HG02642 (cell line): ENCODE measurements at regions not wholly inside any gene's neighbourhood (a gene's known extent, or its start where the extent isn't known, plus 50 kb on each side); places are given as distances from the start of the nearest gene placed in this dataset.

Experiments used
- ATAC-seq: cut with Tn5 transposase; IDR thresholded peaks from one replicate; pipeline ENCODE4 v1.9.1; 2021; ENCODE audit warnings: mild to moderate bottlenecking; ENCODE audit not compliant: unreplicated experiment, poor library complexity

- no peak for ATAC-seq
Measured at GRCh38 chr4:180098586-180098985, 2144.6 kb upstream of the TENM3 start.

GRCh38 chr4:180099957-180100356 is 2143.2 kb upstream of the TENM3 start:
- no peak for ATAC-seq

DNA sequence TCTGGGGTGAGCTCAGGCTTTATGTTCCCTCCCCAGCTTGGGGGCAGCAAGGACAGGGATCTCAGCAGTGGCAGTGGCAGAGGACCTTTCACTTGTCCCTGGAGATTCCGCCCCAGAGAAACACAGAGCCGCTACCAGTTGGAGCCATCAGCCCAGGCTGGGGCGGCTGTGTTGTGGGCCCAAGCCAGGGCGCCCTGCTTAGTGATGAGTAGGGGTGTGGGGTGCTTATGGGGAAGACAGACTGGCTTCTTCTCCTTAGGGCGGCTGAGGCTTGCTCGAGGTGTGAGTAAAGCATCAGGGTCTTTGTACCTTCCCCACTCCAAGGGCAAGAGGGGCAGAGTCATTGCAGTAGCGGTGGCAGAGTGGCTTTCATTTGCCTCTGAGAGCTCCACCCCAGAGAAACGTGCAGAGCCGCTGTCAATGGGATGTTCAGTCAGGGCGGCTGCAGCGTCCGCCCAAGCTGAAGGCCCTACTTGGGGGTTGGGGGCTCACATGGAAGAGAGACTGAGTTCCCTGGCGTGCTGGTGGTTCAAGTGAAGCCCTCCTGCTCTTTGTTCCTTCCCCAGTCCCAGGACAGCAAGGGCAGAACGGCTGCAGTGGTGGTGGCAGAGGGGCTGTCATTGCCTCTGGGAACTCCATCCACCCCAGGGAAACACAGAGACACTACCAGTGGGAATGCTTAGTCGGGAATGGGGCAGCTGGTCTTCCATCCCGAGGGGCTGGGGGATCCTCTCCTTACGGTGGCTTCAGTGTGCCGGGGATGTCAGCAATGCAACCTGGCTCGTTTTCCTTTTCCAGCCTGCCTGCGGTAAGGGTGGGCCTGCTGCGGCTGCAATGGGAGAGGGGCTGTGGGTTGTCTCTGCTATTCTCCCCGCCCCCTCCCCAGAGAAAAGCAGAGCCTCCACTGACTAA is 2142.5 kb upstream of the TENM3 start:
- no peak for ATAC-seq

GRCh38 chr4:180101348-180102083 is 2141.7 kb upstream of the TENM3 start:
- ATAC-seq = no peak

GRCh38 chr4:180103794-180104193 is 2139.4 kb upstream of the TENM3 start:
- no peak for ATAC-seq

DNA sequence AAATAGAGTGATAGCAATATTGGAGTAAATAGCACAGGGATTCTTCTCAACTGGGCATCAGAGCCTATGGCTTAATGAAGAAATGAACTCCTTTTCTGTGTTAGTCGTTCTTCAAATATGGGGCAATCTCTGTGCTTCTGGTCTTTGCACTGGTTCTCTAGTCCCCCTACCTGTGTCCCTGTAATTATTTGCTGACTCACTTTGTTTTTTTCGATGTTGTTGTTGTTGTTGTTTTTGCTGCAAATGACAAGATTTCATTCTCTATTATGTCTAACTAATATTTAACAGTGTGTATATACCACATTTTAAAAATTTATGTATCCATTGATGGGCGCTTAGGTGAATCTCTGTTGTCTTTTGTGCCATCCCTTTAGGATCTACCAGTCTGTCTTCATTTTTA is 2137.8 kb upstream of the TENM3 start:
- ATAC-seq = no peak

DNA sequence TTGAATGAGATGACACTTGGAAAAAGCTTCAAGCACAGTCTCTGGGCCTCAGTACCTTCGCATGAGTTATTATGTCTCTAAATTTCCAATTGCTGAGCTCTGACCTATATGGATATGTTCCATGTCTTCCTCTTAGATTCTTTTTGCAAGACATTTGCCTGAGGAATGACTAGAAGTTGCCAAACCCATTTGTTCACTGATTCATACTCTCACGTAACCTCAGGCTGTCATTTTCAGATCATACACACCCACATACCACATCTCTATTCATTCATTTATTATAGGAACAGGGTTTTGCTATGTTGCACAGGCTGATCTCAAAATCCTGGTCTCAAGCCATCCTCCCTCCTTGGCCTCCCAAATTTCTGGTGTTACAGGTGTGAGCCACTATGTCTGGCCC is 2137.1 kb upstream of the TENM3 start:
- ATAC-seq = no peak

- no peak for ATAC-seq
Measured at GRCh38 chr4:180106997-180107396, 2136.2 kb upstream of the TENM3 start.

- no peak for ATAC-seq
Measured at GRCh38 chr4:180116840-180117239, 2126.4 kb upstream of the TENM3 start.

DNA sequence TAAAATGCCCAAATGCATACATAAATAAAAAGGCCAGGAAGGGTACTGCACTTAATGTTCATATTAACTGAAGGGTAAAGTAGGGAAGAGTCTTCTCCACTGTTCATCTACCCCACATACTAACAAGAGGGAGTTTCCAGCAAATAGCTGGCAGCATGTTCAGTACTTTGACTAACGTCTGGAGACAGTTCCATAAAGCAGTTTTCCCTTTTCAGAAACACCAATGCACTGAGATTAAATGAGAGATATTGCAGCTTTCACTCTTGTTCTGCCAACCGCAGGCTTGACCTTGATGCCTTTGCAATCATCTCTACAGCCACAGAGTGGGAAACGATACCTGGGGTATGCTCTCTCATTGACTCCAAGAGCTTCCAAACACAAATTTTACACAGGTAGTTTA is 2123.1 kb upstream of the TENM3 start:
- ATAC-seq = no peak

DNA sequence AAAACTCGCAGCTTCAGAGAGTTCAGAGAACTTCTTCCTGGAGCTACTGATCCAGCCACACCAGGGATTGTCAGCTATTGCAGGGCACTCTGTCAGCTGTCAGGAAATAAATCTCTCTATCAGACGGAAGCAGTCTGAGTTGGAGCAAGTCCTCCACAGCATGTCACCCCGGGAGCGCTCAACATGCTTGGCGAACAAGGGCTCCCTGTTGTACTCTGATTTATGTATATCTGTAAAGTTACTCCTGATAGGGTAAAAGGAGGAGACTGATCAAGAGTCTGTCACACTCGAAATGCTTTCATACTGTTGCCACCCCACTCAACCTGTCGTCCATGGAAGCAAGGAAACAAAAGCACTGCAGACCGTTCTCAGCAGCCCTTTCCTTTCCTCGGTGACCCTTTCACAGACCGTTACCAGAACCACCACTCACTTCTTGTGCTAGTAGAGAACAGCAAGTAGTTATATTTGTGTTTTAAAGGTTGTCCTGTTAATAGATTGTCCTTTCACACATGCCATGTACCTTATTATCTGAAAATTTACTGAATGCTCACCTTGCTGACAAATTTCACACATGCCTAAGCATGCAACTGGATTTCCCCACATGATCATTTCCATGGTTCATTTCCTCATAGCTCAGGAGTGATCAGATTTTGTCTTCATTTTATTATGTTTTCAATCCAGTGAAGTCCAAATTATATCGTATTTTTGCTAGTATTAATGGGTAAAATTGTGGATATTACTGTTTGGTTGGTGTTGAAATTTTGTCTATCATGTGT is 2108.9 kb upstream of the TENM3 start:
- peak; percentile 73 for ATAC-seq

DNA sequence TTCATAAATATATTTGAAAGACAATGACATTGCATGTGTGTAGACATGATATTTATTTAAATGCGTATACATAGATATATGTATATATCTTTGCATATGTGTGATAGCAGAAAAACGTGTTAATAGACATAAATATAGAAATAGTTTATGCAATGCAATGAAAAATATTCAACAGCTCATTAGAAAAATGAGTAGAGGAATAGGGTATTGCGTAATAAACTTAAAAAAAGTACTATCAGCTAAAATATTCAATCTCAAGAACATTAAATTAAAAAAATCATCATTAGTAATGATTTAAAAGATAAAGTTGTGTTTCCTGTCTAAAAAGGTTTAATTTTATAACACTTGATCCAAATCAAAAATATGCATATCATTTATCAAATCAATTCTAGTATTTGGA is 2101.5 kb upstream of the TENM3 start:
- ATAC-seq = no peak

GRCh38 chr4:180148737-180149136 is 2094.5 kb upstream of the TENM3 start:
- no peak for ATAC-seq

- no peak for ATAC-seq
Measured at GRCh38 chr4:180150818-180151217, 2092.4 kb upstream of the TENM3 start.

DNA sequence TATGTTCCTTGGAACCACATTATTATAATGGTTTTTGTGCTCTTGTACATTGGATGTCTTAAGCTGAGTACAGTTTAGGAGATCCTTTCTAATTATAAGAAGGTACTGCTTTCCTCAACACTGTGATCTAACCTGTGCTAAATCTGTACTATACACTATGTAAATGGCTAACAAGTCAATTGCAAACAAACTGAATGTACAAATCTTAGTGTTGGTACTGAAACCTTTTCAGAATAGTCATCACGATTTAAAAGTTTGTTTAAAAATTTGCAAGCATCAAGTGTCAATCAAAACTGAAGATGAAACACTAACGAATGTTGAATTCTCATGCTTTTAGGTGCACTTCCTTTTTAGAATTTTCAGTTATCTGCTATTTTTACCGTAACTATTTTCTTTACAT is 2090.4 kb upstream of the TENM3 start:
- ATAC-seq = no peak

- ATAC-seq = no peak
Measured at GRCh38 chr4:180153587-180153986, 2089.6 kb upstream of the TENM3 start.

- peak; percentile 57 for ATAC-seq
Measured at GRCh38 chr4:180156684-180157083, 2086.5 kb upstream of the TENM3 start.

DNA sequence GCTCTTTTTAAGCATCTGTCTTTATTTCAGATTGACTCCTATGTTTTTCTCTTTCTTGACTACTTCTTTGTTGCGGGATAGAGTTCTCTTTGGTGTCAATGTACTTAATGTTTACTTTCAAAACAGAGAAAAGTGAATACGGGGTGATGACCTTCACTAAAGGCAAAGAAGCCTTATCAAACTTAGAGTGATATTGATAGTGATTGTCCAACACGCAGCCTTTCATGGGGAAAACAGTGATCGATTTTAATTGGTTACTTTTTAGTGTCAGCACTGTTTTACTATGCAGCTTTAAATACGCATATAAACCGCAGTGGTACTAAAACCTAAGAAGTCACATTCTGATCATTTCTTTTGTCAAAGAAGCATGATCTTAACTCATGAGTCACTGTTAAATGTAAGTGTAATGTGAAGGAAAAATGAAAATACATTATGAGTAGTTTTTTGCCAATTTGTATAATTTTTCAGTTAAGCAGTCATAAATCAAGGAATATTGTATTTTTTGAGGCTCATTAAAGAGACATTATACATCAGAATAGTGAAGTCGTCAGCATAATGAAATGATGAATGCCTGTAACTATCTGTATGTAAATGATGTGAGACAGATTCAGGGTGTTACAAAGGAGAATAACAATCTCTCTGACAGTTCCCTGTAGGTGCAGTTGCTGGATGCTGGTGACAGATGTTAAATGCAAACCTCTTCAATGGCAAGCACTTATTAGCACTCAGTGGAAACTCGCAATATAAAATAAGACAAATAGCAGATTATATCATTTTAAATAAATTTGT is 2082.8 kb upstream of the TENM3 start:
- no peak for ATAC-seq

DNA sequence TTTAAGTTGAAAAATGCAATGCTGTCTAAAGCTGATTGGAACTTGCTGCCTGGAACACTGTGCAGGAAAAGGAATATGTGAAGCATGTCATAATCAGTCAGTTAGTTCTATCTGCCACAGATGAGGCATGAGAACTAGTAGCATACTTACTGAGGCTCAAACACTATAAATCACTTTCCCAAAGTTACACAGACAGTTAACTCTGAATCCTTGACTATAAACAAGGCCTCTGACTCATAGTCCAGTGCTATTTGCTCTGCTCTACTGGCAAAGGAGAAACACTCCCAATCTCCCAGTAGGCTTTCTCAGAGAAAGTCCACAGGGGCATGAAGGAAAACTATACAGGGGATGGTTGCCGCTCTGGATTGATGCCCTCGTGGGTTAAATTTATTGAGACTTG is 2078.4 kb upstream of the TENM3 start:
- ATAC-seq = no peak

- ATAC-seq = no peak
Measured at GRCh38 chr4:180169394-180169793, 2073.8 kb upstream of the TENM3 start.
